ENCODE measurements at regions not wholly inside any gene's neighbourhood (a gene's known extent, or its start where the extent isn't known, plus 50 kb on each side); places are given as distances from the start of the nearest gene placed in this dataset.

- TF ChIP-seq ZNF513 (CRISPR knock-in tag; conservative IDR thresholded peaks at IDR 0.05) (no peak), ZNF746 (CRISPR knock-in tag; IDR thresholded peaks at IDR 0.05) (no peak), RBM22 (optimal IDR thresholded peaks at IDR 0.05; ENCODE audit: low read length) (no peak), ZNF839 (CRISPR knock-in tag; IDR thresholded peaks at IDR 0.05; ENCODE audit: borderline replicate concordance) (no peak), ZNF512 (CRISPR knock-in tag; IDR thresholded peaks at IDR 0.05) (no peak), ZNF660 (CRISPR knock-in tag; IDR thresholded peaks at IDR 0.05; ENCODE audit: borderline replicate concordance, low read depth) (no peak), MEIS2 (CRISPR knock-in tag; IDR thresholded peaks at IDR 0.05) (no peak), SNAPC2 (CRISPR knock-in tag; IDR thresholded peaks at IDR 0.05) (no peak)
Measured at GRCh38 chr1:22212400-22213233, 69.7 kb upstream of the WNT4 start (continued).

Data from HepG2 (cell line).